Hepatocyte (in vitro differentiated cells): ENCODE measurements at regions not wholly inside any gene's neighbourhood (a gene's known extent, or its start where the extent isn't known, plus 50 kb on each side); places are given as distances from the start of the nearest gene placed in this dataset.

Experiments
- DNase-seq: peaks from one replicate; pipeline ENCODE4 v3.0.0-alpha.2; 2016; ENCODE audit warnings: low spot score
- H2AFZ ChIP-seq: fragments of 200-600 bp; sonication (generic); 2 replicates; pipeline ENCODE4 v1.6.0; 2016; ENCODE audit warnings: antibody characterized with exemption, mild to moderate bottlenecking
- H3K27ac ChIP-seq: fragments of 200-600 bp; sonication (generic); 2 replicates; pipeline ENCODE4 v1.5.1; 2016; ENCODE audit warnings: mild to moderate bottlenecking
- H3K27me3 ChIP-seq: fragments of 200-600 bp; sonication (generic); 2 replicates; pipeline ENCODE4 v1.6.1; 2016
- H3K36me3 ChIP-seq: fragments of 200-600 bp; sonication (generic); replicated peaks from 2 replicates; pipeline ENCODE4 v1.5.1; 2016; ENCODE audit warnings: low read depth; ENCODE audit not compliant: insufficient read depth
- H3K4me1 ChIP-seq: fragments of 200-600 bp; sonication (generic); 2 replicates; pipeline ENCODE4 v1.5.1; 2016; ENCODE audit warnings: mild to moderate bottlenecking, moderate library complexity; ENCODE audit not compliant: insufficient read depth
- H3K4me2 ChIP-seq: fragments of 200-600 bp; sonication (generic); 2 replicates; pipeline ENCODE4 v1.6.0; 2016
- H3K4me3 ChIP-seq: fragments of 200-600 bp; sonication (generic); 2 replicates; pipeline ENCODE4 v1.5.1; 2016; ENCODE audit warnings: mild to moderate bottlenecking
- H3K79me2 ChIP-seq: fragments of 200-600 bp; sonication (generic); 2 replicates; pipeline ENCODE4 v1.6.0; 2017; ENCODE audit warnings: mild to moderate bottlenecking
- H3K9me2 ChIP-seq: fragments of 200-600 bp; sonication (generic); replicated peaks from 2 replicates; pipeline ENCODE4 v1.6.0; 2017; ENCODE audit warnings: mild to moderate bottlenecking; ENCODE audit not compliant: insufficient read depth
- H3K9me3 ChIP-seq: fragments of 200-600 bp; sonication (generic); 2 replicates; pipeline ENCODE4 v1.5.1; 2016; ENCODE audit warnings: low read depth, mild to moderate bottlenecking
- H4K20me1 ChIP-seq: fragments of 200-600 bp; sonication (generic); 2 replicates; pipeline ENCODE4 v1.6.0; 2016; ENCODE audit warnings: mild to moderate bottlenecking; ENCODE audit not compliant: insufficient read depth, poor library complexity, severe bottlenecking
- EZH2 ChIP-seq: fragments of 200-600 bp; sonication (generic); IDR thresholded peaks from 2 replicates; pipeline ENCODE4 v1.6.1; 2016; ENCODE audit warnings: antibody characterized with exemption, mild to moderate bottlenecking, borderline replicate concordance
- EZH2phosphoT487 ChIP-seq: fragments of 200-600 bp; sonication (generic); IDR thresholded peaks from one replicate; pipeline ENCODE4 v1.6.1; 2018; ENCODE audit warnings: antibody characterized with exemption, mild to moderate bottlenecking, low read depth, moderate library complexity; ENCODE audit not compliant: unreplicated experiment, severe bottlenecking
- WGBS: methylation state at CpG from one replicate; pipeline ENCODE4 v1.1.6; 2016; ENCODE audit warnings: low lambda C conversion rate; ENCODE audit errors: missing lambda C conversion rate; 5-methylcytosine and 5-hydroxymethylcytosine counted together
- TF ChIP-seq, protein P1 (sequence below): fragments of 200-600 bp; sonication (generic); IDR thresholded peaks from 2 replicates; pipeline ENCODE4 v1.5.1; 2016; ENCODE audit warnings: antibody characterized with exemption, mild to moderate bottlenecking; ENCODE audit not compliant: poor library complexity

DNA sequence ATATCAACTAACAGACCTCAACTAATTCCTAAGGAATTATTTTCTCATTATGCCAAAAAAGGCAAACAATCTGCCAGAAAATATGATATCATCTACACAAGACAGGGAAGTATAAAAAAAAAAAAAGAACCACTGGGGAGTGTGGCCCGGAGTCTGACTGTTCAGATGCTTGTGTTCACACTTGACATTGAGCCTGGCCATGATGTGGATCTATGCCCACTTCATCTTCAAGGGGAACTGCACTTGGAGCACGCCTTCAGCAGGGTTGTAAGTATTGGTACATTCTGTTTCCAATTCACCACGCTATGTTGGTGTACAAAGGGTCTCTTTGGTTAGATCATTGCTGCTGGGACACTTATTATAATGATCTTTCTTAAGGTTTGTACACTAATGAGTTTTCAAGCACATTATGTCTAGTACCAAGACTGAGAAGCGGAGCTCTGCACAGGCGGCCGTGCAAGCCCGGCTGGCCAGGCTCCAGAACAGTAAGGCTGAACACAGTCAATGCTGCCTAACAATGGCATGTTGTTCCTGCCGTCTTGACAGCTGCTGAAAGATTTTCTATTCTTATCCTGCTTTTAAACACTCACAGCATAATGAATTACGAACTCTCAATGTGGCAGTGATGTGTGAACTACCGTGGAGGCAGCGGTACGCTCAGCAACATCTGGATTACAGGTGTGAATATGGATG is 788.4 kb upstream of the SOX11 start:
- H3K27ac ChIP-seq = no peak overlapping the region
- H3K36me3 ChIP-seq = no peaks in the 10 kb centered on the region
- H3K4me3 ChIP-seq = no peak overlapping the region
- H3K4me1 ChIP-seq = no peaks in the 10 kb centered on the region
- no peak overlapping the region for H2AFZ ChIP-seq
- no peak for TF ChIP-seq EZH2
- TF ChIP-seq, protein P1, sequence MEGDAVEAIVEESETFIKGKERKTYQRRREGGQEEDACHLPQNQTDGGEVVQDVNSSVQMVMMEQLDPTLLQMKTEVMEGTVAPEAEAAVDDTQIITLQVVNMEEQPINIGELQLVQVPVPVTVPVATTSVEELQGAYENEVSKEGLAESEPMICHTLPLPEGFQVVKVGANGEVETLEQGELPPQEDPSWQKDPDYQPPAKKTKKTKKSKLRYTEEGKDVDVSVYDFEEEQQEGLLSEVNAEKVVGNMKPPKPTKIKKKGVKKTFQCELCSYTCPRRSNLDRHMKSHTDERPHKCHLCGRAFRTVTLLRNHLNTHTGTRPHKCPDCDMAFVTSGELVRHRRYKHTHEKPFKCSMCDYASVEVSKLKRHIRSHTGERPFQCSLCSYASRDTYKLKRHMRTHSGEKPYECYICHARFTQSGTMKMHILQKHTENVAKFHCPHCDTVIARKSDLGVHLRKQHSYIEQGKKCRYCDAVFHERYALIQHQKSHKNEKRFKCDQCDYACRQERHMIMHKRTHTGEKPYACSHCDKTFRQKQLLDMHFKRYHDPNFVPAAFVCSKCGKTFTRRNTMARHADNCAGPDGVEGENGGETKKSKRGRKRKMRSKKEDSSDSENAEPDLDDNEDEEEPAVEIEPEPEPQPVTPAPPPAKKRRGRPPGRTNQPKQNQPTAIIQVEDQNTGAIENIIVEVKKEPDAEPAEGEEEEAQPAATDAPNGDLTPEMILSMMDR = no peak
- no peak for TF ChIP-seq EZH2phosphoT487
- 76% methylated on average over 12 of the region's 12 CpGs for WGBS
- H3K9me3 ChIP-seq = no peaks in the 10 kb centered on the region
- H3K4me2 ChIP-seq = no peak overlapping the region
- no peaks in the 10 kb centered on the region for H3K79me2 ChIP-seq
- no peak for DNase-seq
- no peaks in the 10 kb centered on the region for H3K9me2 ChIP-seq
- H4K20me1 ChIP-seq = no peaks in the 10 kb centered on the region
- no peaks in the 10 kb centered on the region for H3K27me3 ChIP-seq

DNA sequence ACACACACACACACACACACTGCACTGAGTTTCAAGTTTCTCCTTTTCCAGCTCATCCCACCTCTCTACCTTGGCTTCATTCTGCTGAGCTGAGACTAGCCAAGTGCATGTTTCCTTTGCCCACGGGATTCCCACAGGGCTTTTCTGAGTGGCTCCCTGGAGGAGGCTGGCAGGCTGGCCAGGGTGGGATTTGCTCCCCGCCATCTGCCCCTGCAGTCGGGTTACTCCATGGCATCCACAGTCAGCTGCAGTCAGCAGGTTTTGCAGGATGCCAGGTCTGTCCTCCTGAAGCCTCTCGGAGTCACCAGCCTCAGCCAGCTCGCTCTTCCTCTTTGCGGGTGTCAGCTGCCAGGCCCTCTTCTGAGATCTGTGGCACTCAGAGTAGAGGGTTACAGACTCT is 783.7 kb upstream of the SOX11 start:
- H3K27ac ChIP-seq = no peak overlapping the region
- H3K4me1 ChIP-seq = peaks cover 3% of the 10 kb centered on the region
- no peaks in the 10 kb centered on the region for H3K9me2 ChIP-seq
- no peak for TF ChIP-seq EZH2phosphoT487
- no peak for TF ChIP-seq EZH2
- TF ChIP-seq, protein P1 = no peak
- H3K36me3 ChIP-seq = no peaks in the 10 kb centered on the region
- H3K4me3 ChIP-seq = no peak overlapping the region
- no peak for DNase-seq
- no peaks in the 10 kb centered on the region for H4K20me1 ChIP-seq
- no peaks in the 10 kb centered on the region for H3K79me2 ChIP-seq
- no peaks in the 10 kb centered on the region for H3K27me3 ChIP-seq
- H2AFZ ChIP-seq = no peak overlapping the region
- WGBS = 87% methylated on average over 6 of the region's 6 CpGs
- no peaks in the 10 kb centered on the region for H3K9me3 ChIP-seq
- no peak overlapping the region for H3K4me2 ChIP-seq

DNA sequence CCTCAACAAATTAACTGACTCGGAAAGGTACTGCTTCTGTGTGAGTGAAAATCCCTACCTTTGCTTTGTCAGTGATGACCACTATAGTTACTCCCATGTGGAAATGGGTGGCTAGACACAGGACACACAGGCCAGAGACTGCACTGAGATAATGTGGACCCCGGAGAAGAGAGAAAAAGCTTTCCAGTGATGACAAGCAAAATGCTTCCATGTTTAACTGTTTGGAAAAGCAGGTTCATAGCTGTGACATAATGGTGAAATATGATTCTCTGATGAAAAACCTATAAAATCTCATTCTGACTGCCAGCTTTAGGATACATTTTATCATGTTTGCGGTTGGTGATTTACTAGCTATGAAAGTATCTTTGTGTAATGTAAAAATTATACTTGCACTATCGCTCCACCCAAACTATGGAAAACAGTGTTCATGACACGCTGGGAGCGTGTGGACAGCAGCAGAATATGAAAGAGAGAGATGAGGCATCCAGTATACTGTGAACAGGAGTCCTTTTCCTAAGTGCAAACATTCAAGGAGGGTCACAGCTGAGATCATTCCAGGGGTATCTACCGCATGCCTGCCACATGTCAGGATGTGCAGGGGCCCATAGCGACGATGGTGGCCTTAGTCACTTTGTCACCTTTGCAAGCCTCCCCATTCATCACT is 782.7 kb upstream of the SOX11 start:
- H3K4me3 ChIP-seq = no peak overlapping the region
- no peak for DNase-seq
- no peak overlapping the region for H2AFZ ChIP-seq
- no peak overlapping the region for H3K4me2 ChIP-seq
- no peaks in the 10 kb centered on the region for H4K20me1 ChIP-seq
- no peaks in the 10 kb centered on the region for H3K36me3 ChIP-seq
- no peak overlapping the region for H3K27ac ChIP-seq
- no peak for TF ChIP-seq EZH2
- TF ChIP-seq EZH2phosphoT487 = no peak
- TF ChIP-seq, protein P1 = no peak
- no peaks in the 10 kb centered on the region for H3K9me3 ChIP-seq
- H3K79me2 ChIP-seq = no peaks in the 10 kb centered on the region
- no peaks in the 10 kb centered on the region for H3K9me2 ChIP-seq
- H3K27me3 ChIP-seq = no peaks in the 10 kb centered on the region
- 58% methylated on average over 9 of the region's 9 CpGs for WGBS
- peaks cover 3% of the 10 kb centered on the region for H3K4me1 ChIP-seq
